Pancreas (tissue), 10 donors: ENCODE measurements at regions not wholly inside any gene's neighbourhood (a gene's known extent, or its start where the extent isn't known, plus 50 kb on each side); places are given as distances from the start of the nearest gene placed in this dataset.

ENCODE experiments used
- ATAC-seq, 4 donors: fragments of 200-7000 bp; cut with Tn5 transposase; one replicate each; pipeline versions ENCODE4 v1.8.0 to v1.9.1; 2020; ENCODE audit warnings: mild to moderate bottlenecking in 4 of 4, moderate library complexity in 4 of 4
- DNase-seq, 6 donors: peaks; one replicate each; pipeline ENCODE4 v3.0.0-alpha.2; 2020
- FAIRE-seq: peaks from 2 replicates; lab custom pipeline; 2012; peaks lifted over from hg19 to GRCh38; lab: Jason Lieb, UNC
- H3K27ac ChIP-seq, 4 donors: fragments of 200-600 bp; sonication (generic); 1 replicate in 3 of 4; 2 replicates in 1 of 4; pipeline versions ENCODE4 v1.5.0 to v1.8.0; 2020
- H3K27me3 ChIP-seq, 4 donors: fragments of 200-600 bp; one replicate each; pipeline ENCODE4 v1.8.0; 2021
- H3K36me3 ChIP-seq, 3 donors: fragments of 200-600 bp; sonication (generic) in 1 of 3; one replicate each; pipeline versions ENCODE4 v1.5.0 to v1.8.0; 2020 to 2021
- H3K4me1 ChIP-seq, 3 donors: fragments of 200-600 bp; one replicate each; pipeline ENCODE4 v1.8.0; 2021
- H3K4me3 ChIP-seq, 4 donors: fragments of 200-600 bp; sonication (generic) in 2 of 4; one replicate each; pipeline versions ENCODE4 v1.5.0 to v1.8.0; 2020 to 2021
- H3K9me3 ChIP-seq, 4 donors: fragments of 200-600 bp; one replicate each; pipeline ENCODE4 v1.8.0; 2021
- CTCF ChIP-seq, 4 donors: fragments of 200-600 bp; sonication (generic) in 3 of 4; IDR thresholded peaks; one replicate each; pipeline versions ENCODE4 v1.5.0 to v1.8.0; 2021; ENCODE audit warnings: antibody characterized with exemption in 4 of 4
- WGBS, 2 donors: extraction: QIAGEN DNeasy Blood & Tissue Kit; methylation state at CpG; one replicate each; pipeline ENCODE4 v1.1.7; 2013; 5-methylcytosine and 5-hydroxymethylcytosine counted together
- intact Hi-C, 3 donors: fragments of 100-400 bp; cut with DNase I; formaldehyde crosslinking; loops; one replicate each; pipeline versions ENCODE4 v1.11.1 to v1.14.2; 2022
- donor health status: healthy with polysubstance abuse.
- donor health status: DM: no; HTN: no; CAD: no; lungs with moderate emphysema.
- donor health status: DM: no; HTN: no; CAD: no.
- donor health status: control.
- donor health status: control.
- donor health status: Bipolar disorder and iron deficiency.
- donor health status: DM: yes; HTN: yes; CAD: no.
- donor health status: DM: no; HTN: no; CAD: no.
- donor health status: DM: no; HTN: no; CAD: no.
- donor health status: DM: yes; HTN: yes; CAD: no.

GRCh38 chr18:46335534-46336101 lies 231.4 kb downstream of the HAUS1 start:
- DNase-seq (no peak), ATAC-seq (peak in 1 of 4 donors; percentile 25), FAIRE-seq (no peak)
- H3K27ac ChIP-seq: no peak overlapping the region
- intact Hi-C loops: no loop called here
- 47 to 58% methylated on average over 15 of the region's 15 CpGs for WGBS, 2 donors
- H3K9me3 ChIP-seq: no peaks in the 10 kb centered on the region
- no peaks in the 10 kb centered on the region for H3K4me1 ChIP-seq
- H3K4me3 ChIP-seq: peak overlapping the region in 1 of 4 donors; percentile 1
- no peaks in the 10 kb centered on the region for H3K27me3 ChIP-seq
- H3K36me3 ChIP-seq: no peaks in the 10 kb centered on the region
- TF ChIP-seq CTCF (IDR thresholded peaks at IDR 0.05): no peak

GRCh38 chr18:46336278-46337111 lies 232.3 kb downstream of the HAUS1 start:
- Histone ChIP-seq H3K9me3 (no peaks in the 10 kb centered on the region), H3K4me1 (no peaks in the 10 kb centered on the region), H3K27me3 (no peaks in the 10 kb centered on the region), H3K27ac (no peak overlapping the region), H3K36me3 (no peaks in the 10 kb centered on the region), H3K4me3 (no peak overlapping the region)
- TF ChIP-seq CTCF (IDR thresholded peaks at IDR 0.05): no peak
- DNase-seq (no peak), ATAC-seq (no peak), FAIRE-seq (no peak)
- 50 to 56% methylated on average over 8 of the region's 8 CpGs for whole genome bisulfite sequencing, 2 donors
- intact Hi-C loops: no loop called here

DNA sequence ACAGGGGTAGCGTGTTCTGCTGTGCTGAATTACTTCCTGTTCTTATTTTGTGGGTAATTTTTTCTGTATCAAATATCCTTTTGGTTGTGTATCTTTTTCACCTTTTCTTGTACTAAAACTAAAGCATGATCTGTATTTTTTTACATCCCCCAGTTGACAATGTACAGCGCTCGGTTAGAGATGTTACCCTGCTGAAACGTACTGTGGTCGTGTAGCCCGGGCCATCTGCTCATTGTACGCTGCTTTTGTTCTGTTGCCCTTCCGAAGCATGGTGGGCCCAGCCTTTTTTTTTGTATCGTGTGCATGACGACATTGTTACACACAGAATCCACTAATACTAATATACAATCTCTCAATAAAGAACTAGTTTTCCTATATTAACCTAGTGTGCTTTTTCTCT lies 233.1 kb downstream of the HAUS1 start:
- Histone ChIP-seq H3K9me3 (no peaks in the 10 kb centered on the region), H3K36me3 (no peaks in the 10 kb centered on the region), H3K4me3 (no peak overlapping the region), H3K27me3 (no peaks in the 10 kb centered on the region), H3K27ac (no peak overlapping the region), H3K4me1 (no peaks in the 10 kb centered on the region)
- intact Hi-C loops: no loop called here
- no peak for DNase-seq
- no peak for ATAC-seq
- 67 to 70% methylated on average over 10 of the region's 10 CpGs for WGBS, 2 donors
- no peak for TF ChIP-seq CTCF (IDR thresholded peaks at IDR 0.05)
- FAIRE-seq: no peak

DNA sequence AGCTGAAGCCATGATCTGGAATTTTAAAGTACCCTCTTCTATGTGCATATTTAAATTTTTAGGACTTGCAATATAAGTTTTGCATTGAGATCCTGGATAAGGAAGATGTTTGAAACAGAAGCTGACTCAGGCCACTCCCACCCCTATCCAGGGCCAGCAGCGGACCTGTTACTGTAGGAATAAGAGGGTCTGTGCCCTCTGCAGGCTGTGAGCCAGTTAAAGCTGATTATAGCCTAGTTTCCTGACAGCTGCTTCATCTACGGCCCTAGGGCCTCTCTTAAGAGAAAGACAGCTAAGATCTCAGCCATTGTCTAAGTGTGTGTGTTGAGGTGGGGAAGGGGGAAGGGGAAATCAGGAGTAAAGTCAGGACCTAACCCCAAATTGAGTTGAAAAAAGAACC lies 234.0 kb downstream of the HAUS1 start:
- WGBS, 2 donors: 51 to 62% methylated on average over 2 of the region's 2 CpGs
- H3K9me3 ChIP-seq: no peaks in the 10 kb centered on the region
- intact Hi-C loops: no loop called here
- H3K4me3 ChIP-seq: no peak overlapping the region
- TF ChIP-seq CTCF (IDR thresholded peaks at IDR 0.05): no peak
- DNase-seq (no peak), FAIRE-seq (no peak), ATAC-seq (no peak)
- H3K36me3 ChIP-seq: no peaks in the 10 kb centered on the region
- no peak overlapping the region for H3K27ac ChIP-seq
- H3K27me3 ChIP-seq: no peaks in the 10 kb centered on the region
- H3K4me1 ChIP-seq: no peaks in the 10 kb centered on the region

DNA sequence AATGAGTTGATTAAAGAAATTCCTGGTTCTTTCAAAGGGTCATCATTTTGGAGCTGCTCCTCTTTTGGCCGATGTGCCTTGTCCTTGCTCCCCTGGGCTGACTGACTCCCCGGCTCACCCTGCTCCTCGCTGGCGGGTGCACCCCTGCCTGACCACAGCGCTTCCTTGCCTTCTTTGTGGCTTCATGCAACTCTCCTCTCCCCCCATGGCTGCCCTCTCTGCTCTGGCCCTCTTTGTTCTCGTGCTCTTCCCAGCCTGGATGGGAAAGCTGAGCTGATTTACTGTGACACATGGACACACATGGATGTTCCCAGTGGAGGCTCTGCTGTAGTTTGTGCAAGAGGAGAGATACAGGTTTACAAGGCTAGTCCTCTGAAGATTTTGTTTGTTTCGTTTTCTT lies 234.6 kb downstream of the HAUS1 start:
- WGBS, 2 donors: 74 to 78% methylated on average over 7 of the region's 7 CpGs
- Histone ChIP-seq H3K36me3 (no peaks in the 10 kb centered on the region), H3K27ac (no peak overlapping the region), H3K27me3 (no peaks in the 10 kb centered on the region), H3K4me1 (no peaks in the 10 kb centered on the region), H3K9me3 (no peaks in the 10 kb centered on the region), H3K4me3 (no peak overlapping the region)
- DNase-seq (no peak), ATAC-seq (no peak), FAIRE-seq (no peak)
- no peak for TF ChIP-seq CTCF (IDR thresholded peaks at IDR 0.05)
- intact Hi-C loops: no loop called here
